Hepatocyte (in vitro differentiated cells): ENCODE measurements at regions not wholly inside any gene's neighbourhood (a gene's known extent, or its start where the extent isn't known, plus 50 kb on each side); places are given as distances from the start of the nearest gene placed in this dataset.

Experiments
- EZH2 ChIP-seq: fragments of 200-600 bp; sonication (generic); IDR thresholded peaks from 2 replicates; pipeline ENCODE4 v1.6.1; 2016; ENCODE audit warnings: antibody characterized with exemption, mild to moderate bottlenecking, borderline replicate concordance
- EZH2phosphoT487 ChIP-seq: fragments of 200-600 bp; sonication (generic); IDR thresholded peaks from one replicate; pipeline ENCODE4 v1.6.1; 2018; ENCODE audit warnings: antibody characterized with exemption, mild to moderate bottlenecking, low read depth, moderate library complexity; ENCODE audit not compliant: unreplicated experiment, severe bottlenecking
- TF ChIP-seq, protein P1 (sequence below): fragments of 200-600 bp; sonication (generic); IDR thresholded peaks from 2 replicates; pipeline ENCODE4 v1.5.1; 2016; ENCODE audit warnings: antibody characterized with exemption, mild to moderate bottlenecking; ENCODE audit not compliant: poor library complexity

DNA sequence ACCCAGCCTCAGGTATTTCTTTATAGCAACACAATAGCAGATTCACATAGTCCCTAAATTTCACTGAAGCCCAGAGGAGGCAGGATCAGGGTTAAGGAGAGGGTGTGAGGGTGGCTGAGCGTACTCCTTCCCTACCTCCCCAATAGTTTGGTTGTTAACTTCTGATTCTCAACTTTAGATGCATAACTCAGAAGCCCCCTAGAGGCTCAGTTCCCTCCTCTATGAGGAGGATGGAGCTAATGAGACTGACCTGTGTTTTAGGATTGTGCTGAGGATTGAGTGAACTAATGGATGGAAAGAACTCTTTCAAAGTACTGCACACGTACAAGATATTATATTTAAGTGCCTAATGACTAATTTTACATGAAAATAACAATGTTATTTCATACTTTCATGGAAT, 249.3 kb upstream of the SOX14 start:
- TF ChIP-seq, protein P1, sequence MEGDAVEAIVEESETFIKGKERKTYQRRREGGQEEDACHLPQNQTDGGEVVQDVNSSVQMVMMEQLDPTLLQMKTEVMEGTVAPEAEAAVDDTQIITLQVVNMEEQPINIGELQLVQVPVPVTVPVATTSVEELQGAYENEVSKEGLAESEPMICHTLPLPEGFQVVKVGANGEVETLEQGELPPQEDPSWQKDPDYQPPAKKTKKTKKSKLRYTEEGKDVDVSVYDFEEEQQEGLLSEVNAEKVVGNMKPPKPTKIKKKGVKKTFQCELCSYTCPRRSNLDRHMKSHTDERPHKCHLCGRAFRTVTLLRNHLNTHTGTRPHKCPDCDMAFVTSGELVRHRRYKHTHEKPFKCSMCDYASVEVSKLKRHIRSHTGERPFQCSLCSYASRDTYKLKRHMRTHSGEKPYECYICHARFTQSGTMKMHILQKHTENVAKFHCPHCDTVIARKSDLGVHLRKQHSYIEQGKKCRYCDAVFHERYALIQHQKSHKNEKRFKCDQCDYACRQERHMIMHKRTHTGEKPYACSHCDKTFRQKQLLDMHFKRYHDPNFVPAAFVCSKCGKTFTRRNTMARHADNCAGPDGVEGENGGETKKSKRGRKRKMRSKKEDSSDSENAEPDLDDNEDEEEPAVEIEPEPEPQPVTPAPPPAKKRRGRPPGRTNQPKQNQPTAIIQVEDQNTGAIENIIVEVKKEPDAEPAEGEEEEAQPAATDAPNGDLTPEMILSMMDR, result no peak
- no peak for TF ChIP-seq EZH2
- TF ChIP-seq EZH2phosphoT487, result no peak
